Osteocyte (in vitro differentiated cells): ENCODE measurements at regions not wholly inside any gene's neighbourhood (a gene's known extent, or its start where the extent isn't known, plus 50 kb on each side); places are given as distances from the start of the nearest gene placed in this dataset.
"Not testable (repeated sequence)": the region's sequence is repeated elsewhere in the genome, so short reads cannot be mapped to it uniquely, and the experiment has no call there.

Experiments
- DNase-seq: peaks from one replicate; pipeline ENCODE4 v3.0.0; 2021; ENCODE audit warnings: mixed read lengths; ENCODE audit not compliant: unreplicated experiment; ENCODE audit errors: extremely low spot score
- H3K27ac Mint-ChIP-seq: one replicate; pipeline ENCODE4 v1.8.0; 2021; ENCODE audit warnings: mild to moderate bottlenecking, mixed read lengths; ENCODE audit not compliant: unreplicated experiment
- H3K27me3 Mint-ChIP-seq: one replicate; pipeline ENCODE4 v1.8.0; 2021; ENCODE audit warnings: mixed read lengths; ENCODE audit not compliant: unreplicated experiment
- H3K36me3 Mint-ChIP-seq: one replicate; pipeline ENCODE4 v1.8.0; 2021; ENCODE audit warnings: mixed read lengths; ENCODE audit not compliant: unreplicated experiment
- H3K4me1 Mint-ChIP-seq: one replicate; pipeline ENCODE4 v1.8.0; 2021; ENCODE audit warnings: mixed read lengths; ENCODE audit not compliant: unreplicated experiment
- H3K4me3 Mint-ChIP-seq: one replicate; pipeline ENCODE4 v1.8.0; 2021; ENCODE audit warnings: mild to moderate bottlenecking, moderate library complexity, mixed read lengths; ENCODE audit not compliant: unreplicated experiment
- H3K9me3 Mint-ChIP-seq: one replicate; pipeline ENCODE4 v1.8.0; 2021; ENCODE audit warnings: mixed read lengths; ENCODE audit not compliant: unreplicated experiment
- TF ChIP-seq, protein P1 (sequence below): fragments of 200-600 bp; sonication (generic); IDR thresholded peaks from 2 replicates; pipeline ENCODE4 v1.5.0; 2021; ENCODE audit warnings: antibody characterized with exemption, mild to moderate bottlenecking, moderate library complexity

DNA sequence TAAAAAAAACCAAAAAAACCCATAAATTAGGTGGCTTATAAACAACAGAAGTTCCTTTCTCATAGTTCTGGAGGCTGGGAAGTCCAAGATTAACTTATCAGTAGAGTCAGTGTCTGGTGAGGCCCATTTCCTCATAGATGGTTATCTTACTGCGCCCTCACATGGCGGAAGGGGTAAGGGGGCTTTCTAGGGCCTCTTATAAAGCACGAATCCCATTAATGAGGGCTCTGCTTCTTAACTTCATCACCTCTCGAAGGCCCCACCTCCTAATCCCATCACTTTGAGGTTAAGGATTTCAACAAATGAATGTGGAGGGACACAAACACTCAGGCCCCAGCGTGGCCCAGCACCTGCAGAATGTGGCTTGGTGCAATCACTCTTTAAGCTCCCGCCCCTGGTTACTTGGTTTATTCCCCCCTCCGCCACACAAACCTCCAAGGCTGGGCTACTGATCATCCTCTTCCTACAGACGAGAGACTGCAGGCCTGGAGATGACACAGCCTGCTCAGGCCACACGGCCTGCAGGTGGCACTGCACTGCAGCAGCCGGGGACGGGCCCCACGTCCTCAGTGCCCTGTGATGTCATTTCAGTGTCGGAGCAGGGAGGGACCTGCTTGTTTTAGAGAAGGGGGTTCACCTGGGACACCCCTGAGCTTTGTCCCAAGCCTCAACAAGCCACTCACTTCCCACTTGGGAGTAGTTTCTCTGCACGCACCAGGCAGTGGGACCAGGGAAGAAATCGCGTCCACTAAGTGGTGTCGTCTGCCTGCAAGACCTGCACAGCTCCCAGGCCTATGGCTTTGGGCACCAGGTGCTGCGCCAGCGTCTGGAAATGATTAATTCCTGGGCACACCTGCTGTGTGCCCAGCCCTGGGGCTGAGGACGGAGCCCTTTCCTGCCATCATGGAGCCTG lies 178.5 kb downstream of the NPIPB11 start:
- TF ChIP-seq, protein P1, sequence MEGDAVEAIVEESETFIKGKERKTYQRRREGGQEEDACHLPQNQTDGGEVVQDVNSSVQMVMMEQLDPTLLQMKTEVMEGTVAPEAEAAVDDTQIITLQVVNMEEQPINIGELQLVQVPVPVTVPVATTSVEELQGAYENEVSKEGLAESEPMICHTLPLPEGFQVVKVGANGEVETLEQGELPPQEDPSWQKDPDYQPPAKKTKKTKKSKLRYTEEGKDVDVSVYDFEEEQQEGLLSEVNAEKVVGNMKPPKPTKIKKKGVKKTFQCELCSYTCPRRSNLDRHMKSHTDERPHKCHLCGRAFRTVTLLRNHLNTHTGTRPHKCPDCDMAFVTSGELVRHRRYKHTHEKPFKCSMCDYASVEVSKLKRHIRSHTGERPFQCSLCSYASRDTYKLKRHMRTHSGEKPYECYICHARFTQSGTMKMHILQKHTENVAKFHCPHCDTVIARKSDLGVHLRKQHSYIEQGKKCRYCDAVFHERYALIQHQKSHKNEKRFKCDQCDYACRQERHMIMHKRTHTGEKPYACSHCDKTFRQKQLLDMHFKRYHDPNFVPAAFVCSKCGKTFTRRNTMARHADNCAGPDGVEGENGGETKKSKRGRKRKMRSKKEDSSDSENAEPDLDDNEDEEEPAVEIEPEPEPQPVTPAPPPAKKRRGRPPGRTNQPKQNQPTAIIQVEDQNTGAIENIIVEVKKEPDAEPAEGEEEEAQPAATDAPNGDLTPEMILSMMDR = peak; percentile 57
- H3K36me3 Mint-ChIP-seq, H3K27me3 Mint-ChIP-seq, H3K4me3 Mint-ChIP-seq, H3K9me3 Mint-ChIP-seq, H3K27ac Mint-ChIP-seq: not testable (repeated sequence)
- peak; percentile 82 for DNase-seq
- H3K4me1 Mint-ChIP-seq = peaks cover 16% of the 10 kb centered on the region

DNA sequence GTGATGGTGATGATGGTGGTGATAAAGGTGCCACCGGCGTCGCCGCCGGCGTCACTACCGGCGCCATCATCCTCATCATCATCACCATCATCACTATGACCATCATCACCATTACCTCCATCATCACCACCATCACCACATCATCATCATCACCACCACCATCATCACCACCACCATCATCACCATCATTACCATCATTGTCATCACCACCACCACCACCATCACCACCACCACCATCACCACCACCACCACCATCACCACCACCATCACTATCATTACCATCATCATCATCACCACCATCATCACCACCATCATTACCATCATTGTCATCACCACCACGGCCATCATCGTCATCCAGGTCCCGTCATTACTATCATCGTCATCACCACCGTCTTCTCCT lies 179.7 kb downstream of the NPIPB11 start:
- no peak overlapping the region for H3K27ac Mint-ChIP-seq
- H3K9me3 Mint-ChIP-seq = no peaks in the 10 kb centered on the region
- no peaks in the 10 kb centered on the region for H3K27me3 Mint-ChIP-seq
- peaks cover 24% of the 10 kb centered on the region for H3K4me1 Mint-ChIP-seq
- no peaks in the 10 kb centered on the region for H3K36me3 Mint-ChIP-seq
- H3K4me3 Mint-ChIP-seq = no peak overlapping the region
- no peak for DNase-seq
- TF ChIP-seq, protein P1 = no peak

DNA sequence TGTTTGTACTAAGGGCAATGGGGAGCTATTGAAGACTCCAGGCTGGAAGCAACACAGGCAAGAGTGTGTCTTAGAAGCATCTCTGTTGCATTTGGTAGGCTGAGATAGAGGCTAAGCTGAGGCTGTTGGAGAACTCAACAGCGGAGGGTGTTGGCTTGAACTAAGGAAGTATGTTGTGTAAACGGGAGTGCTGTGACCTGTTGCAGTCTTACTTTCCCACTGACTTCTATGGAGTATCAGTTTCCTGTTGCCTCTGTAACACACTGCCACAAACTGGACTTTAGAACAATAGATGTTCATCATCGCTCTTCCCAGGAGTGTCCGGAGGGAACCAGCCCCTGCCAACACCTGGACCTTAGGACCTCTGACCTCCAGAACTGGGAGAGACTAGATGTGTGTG lies 181.8 kb downstream of the NPIPB11 start:
- H3K9me3 Mint-ChIP-seq = not testable (repeated sequence)

DNA sequence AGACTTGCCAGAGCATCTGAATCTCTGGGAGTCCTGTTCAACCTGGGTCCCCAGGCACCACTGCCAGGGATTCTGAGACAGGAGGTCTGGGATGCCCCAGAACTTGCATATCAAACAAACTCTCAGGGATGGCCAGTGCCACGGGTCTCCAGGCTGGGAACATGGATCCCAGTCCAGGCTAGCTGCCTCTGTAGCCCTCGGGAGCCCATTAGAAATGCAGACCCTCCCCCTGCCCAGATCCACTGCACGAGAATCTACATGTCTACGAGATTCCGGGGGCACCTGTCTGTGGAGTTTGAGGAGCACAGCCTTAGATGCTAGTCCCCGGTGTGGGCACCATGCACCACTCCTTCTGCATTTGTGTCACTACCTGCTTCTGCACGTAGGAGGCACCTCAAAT lies 183.9 kb downstream of the NPIPB11 start:
- H3K36me3 Mint-ChIP-seq, H3K27me3 Mint-ChIP-seq, H3K4me3 Mint-ChIP-seq, H3K9me3 Mint-ChIP-seq: not testable (repeated sequence)
- peak overlapping the region; percentile 95 for H3K27ac Mint-ChIP-seq
- H3K4me1 Mint-ChIP-seq = peaks cover 39% of the 10 kb centered on the region
- peak; percentile 69 for DNase-seq

More for the DNA sequence above, 181.8 kb downstream of the NPIPB11 start:
- not testable (repeated sequence) for H3K4me3 Mint-ChIP-seq, H3K27ac Mint-ChIP-seq, H3K27me3 Mint-ChIP-seq, H3K36me3 Mint-ChIP-seq
- peaks cover 30% of the 10 kb centered on the region for H3K4me1 Mint-ChIP-seq
- DNase-seq = peak; percentile 11

DNA sequence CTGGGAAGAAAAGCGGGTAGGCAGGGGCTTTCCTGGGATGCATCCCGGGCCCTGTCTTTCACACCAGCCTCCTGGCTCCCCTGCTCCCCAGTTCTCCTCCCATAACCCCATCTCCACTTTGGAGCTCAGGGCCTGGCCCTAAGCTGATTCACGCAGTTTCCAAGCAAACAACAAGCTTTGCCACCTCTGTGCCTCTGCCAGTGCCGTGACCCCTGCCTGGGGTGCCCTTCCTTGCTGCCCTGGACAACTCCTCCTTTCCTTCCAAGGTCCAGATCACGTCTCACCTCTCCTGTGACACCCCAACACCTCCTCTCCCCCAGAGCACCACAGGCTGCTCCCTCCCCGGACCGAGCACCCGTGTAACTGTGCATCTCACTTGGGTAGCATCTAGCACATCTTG lies 184.5 kb downstream of the NPIPB11 start:
- not testable (repeated sequence) for H3K27me3 Mint-ChIP-seq, H3K4me3 Mint-ChIP-seq, H3K36me3 Mint-ChIP-seq, H3K9me3 Mint-ChIP-seq
- Mint-ChIP-seq H3K27ac (peak overlapping the region; percentile 95), H3K4me1 (peaks cover 45% of the 10 kb centered on the region)
- peak; percentile 66 for DNase-seq

DNA sequence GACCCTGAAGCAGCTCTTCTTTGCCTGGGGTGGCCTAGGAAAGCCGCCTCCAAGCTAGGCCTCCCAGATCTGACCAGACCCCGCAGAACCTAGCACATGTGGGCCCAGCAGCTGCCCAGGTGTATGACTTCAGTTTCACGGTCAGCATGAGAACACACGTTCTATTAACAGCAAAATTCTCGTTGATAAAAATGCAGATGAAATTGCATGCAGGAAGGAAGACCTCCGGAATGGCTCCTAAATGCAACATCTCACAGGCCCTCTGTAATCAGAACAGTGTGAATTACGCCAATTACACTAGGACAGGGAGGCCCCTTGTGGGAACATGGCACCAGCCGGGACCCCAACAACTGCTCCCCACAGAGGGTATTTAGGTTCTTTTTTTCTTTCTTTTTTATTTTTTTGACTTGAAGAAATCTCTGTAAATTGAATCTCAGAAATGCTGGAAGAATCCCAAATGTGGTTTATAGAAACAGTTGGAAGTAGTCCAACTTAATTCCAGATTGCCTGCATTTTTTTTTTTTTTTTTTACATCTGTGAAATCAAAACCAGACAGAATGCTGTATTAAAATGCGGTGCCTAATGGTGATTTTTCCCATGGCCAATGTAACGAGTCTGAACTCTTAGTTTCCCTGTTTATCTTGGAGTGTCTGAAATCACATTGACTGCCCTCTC lies 185.1 kb downstream of the NPIPB11 start:
- peak; percentile 72 for DNase-seq
- Mint-ChIP-seq H3K4me1 (peaks cover 50% of the 10 kb centered on the region), H3K27ac (peak overlapping the region; percentile 95)
- H3K27me3 Mint-ChIP-seq, H3K9me3 Mint-ChIP-seq, H3K36me3 Mint-ChIP-seq, H3K4me3 Mint-ChIP-seq: not testable (repeated sequence)

DNA sequence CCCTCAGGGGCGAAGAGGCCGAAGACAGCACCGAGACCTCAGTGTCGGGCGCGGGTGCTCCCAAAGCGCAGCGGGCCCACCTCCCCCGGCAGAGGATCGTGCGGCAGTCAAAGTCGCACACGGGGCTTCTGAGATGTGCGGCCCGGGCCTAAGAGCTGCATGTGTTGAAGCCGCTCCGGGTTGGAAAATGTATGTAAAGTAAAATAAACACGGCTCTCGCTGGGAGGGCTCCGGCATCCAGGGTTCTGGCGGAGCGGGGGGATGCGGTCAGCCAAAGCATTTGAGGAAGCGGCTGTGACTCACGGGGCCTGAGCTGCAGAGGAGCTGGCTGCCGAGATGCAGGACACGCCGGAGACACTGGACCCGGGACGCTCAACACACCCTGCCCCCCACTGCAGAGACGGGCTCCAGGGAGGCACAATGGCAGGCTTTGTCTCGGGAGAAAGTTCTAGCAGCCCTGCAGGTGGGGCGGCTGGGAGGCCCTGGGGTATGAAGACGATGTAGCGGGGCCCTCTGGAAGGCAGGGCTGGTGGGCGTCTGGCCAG lies 185.8 kb downstream of the NPIPB11 start:
- H3K27me3 Mint-ChIP-seq, H3K36me3 Mint-ChIP-seq, H3K9me3 Mint-ChIP-seq: not testable (repeated sequence)
- DNase-seq = peak; percentile 92
- Mint-ChIP-seq H3K4me3 (peak overlapping the region; percentile 40), H3K27ac (peak overlapping the region; percentile 95), H3K4me1 (peaks cover 50% of the 10 kb centered on the region)
